HG02798 (cell line): ENCODE measurements at regions not wholly inside any gene's neighbourhood (a gene's known extent, or its start where the extent isn't known, plus 50 kb on each side); places are given as distances from the start of the nearest gene placed in this dataset.

ENCODE experiments used
- ATAC-seq: cut with Tn5 transposase; IDR thresholded peaks from one replicate; pipeline ENCODE4 v1.9.1; 2021; ENCODE audit warnings: mild to moderate bottlenecking; ENCODE audit not compliant: unreplicated experiment, poor library complexity

- peak; percentile 72 for ATAC-seq
Observed at GRCh38 chr7:32275216-32276009, 205.2 kb upstream of the PDE1C start.

DNA sequence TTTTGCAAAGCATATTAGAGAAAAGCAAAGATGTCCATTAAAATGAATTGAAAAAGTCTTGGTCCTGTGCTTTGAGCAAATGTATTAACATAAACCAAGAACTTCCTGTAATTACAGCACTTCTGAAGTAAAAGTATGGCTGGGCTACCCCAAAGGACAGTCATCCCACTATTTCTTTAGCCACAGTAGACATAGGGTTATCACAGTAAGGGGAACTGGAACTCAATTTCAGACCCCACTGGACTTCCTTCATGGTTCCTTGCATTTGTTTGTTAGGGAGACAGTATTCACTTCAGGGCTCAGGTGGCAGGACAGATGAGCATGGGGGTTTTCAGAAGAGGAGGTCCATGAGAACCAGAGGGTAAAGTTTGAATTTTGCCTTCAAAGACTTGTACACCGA is 203.1 kb upstream of the PDE1C start:
- peak; percentile 30 for ATAC-seq

- no peak for ATAC-seq
Observed at GRCh38 chr7:32266932-32267475, 196.8 kb upstream of the PDE1C start.

DNA sequence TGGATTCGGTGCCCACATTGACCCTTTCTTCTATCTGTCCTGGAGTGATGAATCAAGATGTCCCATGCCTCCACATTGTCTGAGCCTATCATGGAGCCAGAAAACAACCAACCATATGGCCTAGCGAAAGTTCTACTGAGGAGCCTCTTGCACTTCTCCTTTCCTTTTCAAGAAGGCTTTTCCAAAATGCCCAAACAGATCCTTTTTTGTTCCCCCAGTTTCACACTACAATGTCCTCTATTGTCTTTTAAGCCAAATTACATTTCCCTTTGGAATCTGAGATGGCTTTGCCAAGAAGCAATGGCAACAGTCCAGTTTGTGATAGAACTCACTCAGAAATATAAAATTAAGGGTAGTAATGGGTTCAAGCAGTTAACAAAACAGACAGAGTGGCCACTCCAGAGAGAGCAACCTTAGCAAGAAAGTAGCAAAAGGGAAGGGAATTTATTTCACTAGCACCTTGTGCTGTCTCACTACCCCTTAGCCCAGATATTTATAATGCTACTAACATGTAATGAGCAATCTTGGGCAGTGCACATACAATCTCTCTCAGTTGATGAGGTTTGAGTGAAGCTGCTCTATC is 194.6 kb upstream of the PDE1C start:
- no peak for ATAC-seq

DNA sequence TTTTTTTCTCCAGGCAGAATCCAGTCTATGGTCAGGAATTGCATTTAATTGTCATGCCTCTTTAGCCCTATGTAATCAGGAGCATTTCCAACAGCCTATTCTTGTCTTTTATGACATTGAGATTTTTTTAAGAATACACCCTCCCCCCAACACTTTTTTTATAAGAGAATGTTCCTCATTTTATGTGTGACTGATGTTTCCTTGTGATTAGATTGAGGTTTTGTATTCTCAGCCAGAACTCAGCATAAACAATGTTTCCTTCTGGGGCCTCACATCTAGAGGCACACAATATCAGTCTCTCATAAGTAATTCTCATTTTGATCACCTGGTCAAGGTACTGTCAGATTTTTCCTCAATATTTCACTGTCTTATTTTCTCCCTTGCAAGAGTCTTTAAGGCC is 193.4 kb upstream of the PDE1C start:
- no peak for ATAC-seq

- no peak for ATAC-seq
Observed at GRCh38 chr7:32262315-32262714, 192.1 kb upstream of the PDE1C start.

DNA sequence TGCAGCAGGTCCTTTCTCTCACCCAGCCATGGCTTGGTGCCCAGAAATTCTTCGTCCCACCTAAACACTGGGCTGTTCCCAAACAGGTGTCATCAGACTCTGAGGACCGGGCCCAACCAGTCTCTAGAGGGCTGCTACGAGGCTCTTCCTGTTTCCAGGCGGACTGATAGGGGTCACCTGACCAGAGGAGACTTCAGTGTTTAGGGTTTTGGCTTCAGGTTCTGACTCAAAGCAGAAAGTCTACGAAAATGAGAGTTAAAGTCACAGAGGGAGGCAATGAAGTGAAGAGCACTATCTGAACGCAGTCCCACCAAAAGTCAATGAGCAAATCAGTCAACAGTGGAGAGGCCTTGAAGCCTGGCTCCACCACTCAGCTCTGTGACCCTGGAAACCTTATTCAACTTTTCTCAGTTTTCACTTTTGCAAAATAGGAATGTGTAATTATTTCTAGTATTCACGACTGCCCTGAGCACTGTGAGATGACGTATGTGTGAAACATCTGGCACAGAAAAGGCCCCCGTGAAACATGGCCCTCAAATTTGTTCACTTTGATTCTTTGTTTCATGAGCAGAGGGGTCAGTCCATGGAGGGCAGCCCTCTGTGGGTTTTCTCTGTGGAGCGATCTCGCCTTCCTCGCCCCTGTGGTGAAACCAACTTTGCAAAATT is 189.9 kb upstream of the PDE1C start:
- peak; percentile 94 for ATAC-seq

DNA sequence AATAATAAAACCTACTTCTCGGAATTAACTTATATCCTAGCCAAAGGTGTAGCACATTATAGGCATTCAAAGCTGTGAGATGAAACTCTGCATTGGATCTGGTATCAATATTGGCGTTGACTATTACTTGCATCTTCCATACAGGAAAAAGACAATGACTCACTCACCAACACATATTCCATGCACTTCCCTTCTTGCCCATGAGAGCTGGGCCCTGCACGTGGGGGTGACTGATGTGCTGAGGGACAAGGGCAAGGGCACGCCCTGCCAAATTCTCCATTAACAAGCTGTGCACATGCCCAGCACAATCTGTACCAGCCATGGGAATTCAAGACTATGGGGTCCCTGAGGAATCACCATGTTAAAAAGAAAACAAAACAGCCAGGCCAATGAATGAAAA is 188.1 kb upstream of the PDE1C start:
- ATAC-seq = no peak

GRCh38 chr7:32257621-32258020 is 187.4 kb upstream of the PDE1C start:
- no peak for ATAC-seq

- ATAC-seq = no peak
Observed at GRCh38 chr7:32256811-32257210, 186.6 kb upstream of the PDE1C start.

DNA sequence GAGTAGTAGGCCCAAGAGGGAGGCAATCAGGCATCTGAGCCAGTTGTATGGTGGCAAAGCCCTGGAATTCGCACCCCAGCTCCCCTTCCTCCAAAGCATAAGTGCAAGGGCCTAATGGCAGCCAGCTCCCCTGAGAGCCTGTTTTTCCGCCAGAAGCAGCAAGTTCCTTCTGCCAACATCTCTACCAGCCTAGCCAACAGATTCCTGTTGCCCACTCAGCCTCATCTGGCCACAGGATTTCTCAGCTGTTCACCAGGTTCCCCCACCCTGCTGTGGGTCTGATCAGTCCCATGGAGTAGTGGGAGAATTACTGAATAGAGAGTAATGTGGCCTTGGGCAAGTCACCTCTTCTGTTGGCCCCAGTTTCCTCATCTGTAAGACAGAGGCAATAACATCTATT is 186.2 kb upstream of the PDE1C start:
- no peak for ATAC-seq

- ATAC-seq = peak; percentile 49
Observed at GRCh38 chr7:32255036-32255435, 184.8 kb upstream of the PDE1C start.

DNA sequence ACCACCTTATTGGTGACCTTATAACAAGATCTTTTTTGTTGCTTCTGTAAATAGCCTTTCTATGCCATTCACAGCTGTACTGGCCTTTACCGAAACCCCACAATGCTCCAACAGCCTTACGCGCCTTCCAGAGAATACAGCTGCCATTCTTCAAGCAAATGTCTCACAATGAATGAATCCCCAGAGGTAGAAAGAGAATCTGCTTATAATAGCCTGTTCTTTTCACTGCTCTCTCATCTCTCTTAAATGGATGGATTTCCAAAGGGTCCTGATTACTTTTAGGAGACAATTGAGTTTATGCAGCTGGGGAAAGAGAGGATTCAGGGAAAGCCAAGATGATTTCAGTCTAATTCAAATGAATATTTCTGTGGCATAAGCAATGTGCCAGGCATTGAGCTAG is 183.1 kb upstream of the PDE1C start:
- no peak for ATAC-seq

- no peak for ATAC-seq
Observed at GRCh38 chr7:32251659-32252058, 181.5 kb upstream of the PDE1C start.

- ATAC-seq = no peak
Observed at GRCh38 chr7:32250471-32251260, 180.5 kb upstream of the PDE1C start.

DNA sequence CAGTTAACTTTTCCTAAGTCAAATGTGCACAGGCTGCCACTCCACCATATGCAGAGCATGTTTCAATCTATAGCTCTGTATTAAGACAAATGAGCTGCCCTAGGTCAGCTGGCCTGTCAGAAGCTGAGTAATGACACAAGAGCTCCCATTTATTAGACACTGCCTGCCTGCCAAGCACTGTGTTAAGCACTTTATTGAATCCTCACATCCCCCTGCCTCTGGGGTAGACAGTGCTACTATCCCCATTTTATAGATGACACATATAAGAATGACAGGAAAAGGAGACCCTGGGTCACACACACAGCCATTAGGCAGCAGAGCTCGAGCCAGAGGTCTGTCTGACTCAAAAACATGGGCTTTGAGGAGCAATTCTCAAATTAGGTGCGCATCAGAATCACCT is 179.8 kb upstream of the PDE1C start:
- ATAC-seq = no peak

GRCh38 chr7:32248522-32248921 is 178.3 kb upstream of the PDE1C start:
- ATAC-seq = no peak

DNA sequence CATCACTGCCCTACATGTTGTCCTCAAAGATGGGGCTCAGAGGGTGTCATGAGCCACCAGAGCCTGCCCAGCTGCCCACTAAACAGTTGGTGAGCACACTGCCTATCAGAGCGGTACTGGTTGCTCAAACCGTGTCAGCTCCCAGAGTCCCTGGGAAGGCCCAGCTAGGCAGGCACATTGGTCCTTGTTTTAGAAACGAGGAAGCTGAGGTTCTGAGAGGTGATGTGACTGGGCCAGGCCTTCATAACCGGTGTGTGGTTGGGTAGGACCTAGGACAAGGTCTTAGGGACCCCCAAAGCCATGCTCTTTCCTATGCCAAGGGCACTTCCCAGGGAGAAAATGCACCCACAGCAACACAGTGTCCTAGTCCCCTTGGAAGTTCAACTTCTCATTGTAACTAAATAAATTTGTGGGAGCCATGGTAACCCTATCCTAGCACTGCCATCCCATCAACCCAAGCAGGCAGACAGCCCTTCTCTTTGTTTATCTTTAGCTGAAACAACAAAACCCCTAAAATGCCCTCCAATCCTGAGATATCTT is 174.7 kb upstream of the PDE1C start:
- no peak for ATAC-seq

- no peak for ATAC-seq
Observed at GRCh38 chr7:32243687-32244290, 173.6 kb upstream of the PDE1C start.

DNA sequence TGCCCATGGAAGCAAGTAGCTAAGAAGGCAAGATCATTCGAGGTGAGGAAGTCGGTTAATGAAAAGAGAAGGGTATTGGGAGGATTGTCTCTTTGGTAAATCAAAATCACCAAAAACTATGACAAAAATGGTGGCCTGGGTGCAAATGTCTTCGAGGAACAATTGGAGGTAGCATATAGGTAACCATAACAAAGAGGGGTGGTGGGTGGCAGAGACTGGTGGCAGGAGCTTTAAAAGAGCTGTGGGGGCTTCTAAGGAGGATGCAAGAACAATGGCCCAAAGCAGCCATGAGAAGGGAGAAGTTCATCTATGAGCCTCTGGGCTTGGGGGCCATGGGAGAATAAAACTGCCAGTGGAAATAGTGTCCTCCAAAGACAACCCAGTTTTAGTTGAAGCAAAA is 172.2 kb upstream of the PDE1C start:
- ATAC-seq = no peak
